GM12891 (cell line): ENCODE measurements at regions not wholly inside any gene's neighbourhood (a gene's known extent, or its start where the extent isn't known, plus 50 kb on each side); places are given as distances from the start of the nearest gene placed in this dataset.

Experiments
- DNase-seq: peaks from one replicate; pipeline ENCODE4 v3.0.0; 2011; ENCODE audit warnings: low spot score; ENCODE audit not compliant: insufficient read length
- FAIRE-seq: peaks from 2 replicates; lab custom pipeline; 2011; peaks lifted over from hg19 to GRCh38; lab: Jason Lieb, UNC
- PAX5 ChIP-seq: IDR thresholded peaks from 2 replicates; pipeline ENCODE4 v1.6.1; 2011; ENCODE audit warnings: low read length, moderate library complexity, mild to moderate bottlenecking; ENCODE audit not compliant: insufficient read depth, severe bottlenecking
- POLR2A ChIP-seq: IDR thresholded peaks from 2 replicates; pipeline ENCODE4 v1.6.1; 2011; ENCODE audit warnings: low read depth, low read length, control low read depth
- POLR2AphosphoS5 ChIP-seq: IDR thresholded peaks from 2 replicates; pipeline ENCODE4 v1.6.1; 2011; ENCODE audit warnings: low read depth, low read length, control low read depth
- POU2F2 ChIP-seq: IDR thresholded peaks from 2 replicates; pipeline ENCODE4 v1.6.1; 2011; ENCODE audit warnings: low read depth, mild to moderate bottlenecking, control low read depth, low read length, moderate library complexity
- SPI1 ChIP-seq: IDR thresholded peaks from 2 replicates; pipeline ENCODE4 v1.6.1; 2011; ENCODE audit warnings: low read depth, low read length, control low read depth
- TAF1 ChIP-seq: IDR thresholded peaks from 2 replicates; pipeline ENCODE4 v1.6.1; 2011; ENCODE audit warnings: low read depth, low read length, control low read depth

DNA sequence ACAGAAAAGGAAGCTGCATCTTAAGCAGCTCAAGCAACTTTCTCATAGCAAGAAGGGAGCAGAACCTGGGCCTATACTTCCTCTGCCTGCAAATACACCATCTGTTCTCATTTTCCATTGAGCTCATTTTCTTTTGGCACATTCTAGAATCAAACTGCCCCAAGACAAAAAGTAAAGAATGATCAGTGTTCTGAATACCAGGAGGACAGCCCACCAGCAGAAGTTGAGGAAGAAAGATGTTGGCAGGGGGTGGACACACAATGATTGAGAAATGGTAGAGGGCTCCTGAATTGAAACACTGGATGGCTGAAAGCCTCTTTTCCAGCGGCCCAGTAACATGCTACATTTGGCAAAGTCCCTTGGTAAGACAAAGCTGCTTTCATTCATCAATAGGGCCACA lies 171.8 kb downstream of the MED10 start:
- no peak for FAIRE-seq
- no peak for TF ChIP-seq PAX5
- no peak for TF ChIP-seq POLR2A
- no peak for TF ChIP-seq POLR2AphosphoS5
- TF ChIP-seq TAF1: no peak
- no peak for TF ChIP-seq POU2F2
- no peak for TF ChIP-seq SPI1
- DNase-seq: no peak

- FAIRE-seq (no peak), DNase-seq (no peak)
- no peak for TF ChIP-seq POU2F2
- TF ChIP-seq TAF1: no peak
- peak; percentile 88 for TF ChIP-seq SPI1
Measured at GRCh38 chr5:6202968-6203365, 175.4 kb downstream of the MED10 start.

DNA sequence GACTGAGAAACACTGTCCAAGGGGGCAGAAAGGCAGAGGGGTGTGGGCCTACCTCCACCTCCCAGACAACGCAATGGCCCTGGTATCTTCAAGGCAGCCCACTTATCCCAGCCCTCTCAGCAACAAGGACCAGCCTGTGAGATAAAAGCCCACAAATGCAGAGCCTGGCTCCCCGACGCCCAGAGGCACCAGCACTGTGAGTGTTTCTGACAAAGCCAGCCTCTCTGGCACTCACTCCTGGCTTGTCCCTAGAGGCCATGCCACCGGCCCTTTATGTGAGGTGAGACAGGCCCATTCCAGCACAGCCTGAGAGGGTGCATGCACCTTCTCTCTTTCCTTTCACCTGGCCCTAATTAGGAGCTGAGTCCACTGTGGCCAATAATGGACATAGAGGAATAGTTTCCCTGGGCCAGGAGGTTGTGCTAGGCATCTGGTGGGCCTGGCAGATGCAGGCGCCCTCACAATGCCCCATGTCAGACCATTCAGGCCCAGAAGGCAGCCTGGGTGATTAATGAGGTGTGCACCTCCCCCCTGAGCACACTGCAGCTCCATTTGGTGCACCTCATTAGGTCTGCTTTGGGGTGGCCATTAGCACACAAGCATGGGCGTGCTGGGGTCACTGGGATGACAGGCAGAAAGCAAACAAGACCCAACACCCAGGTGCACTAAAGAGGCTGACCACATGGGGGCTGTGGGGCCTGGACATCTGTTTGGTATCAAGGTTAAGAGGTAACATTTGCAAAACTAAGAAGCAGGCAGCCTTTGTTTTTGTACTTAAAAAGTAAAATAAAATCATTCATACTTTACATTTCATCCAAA lies 176.0 kb downstream of the MED10 start:
- no peak for TF ChIP-seq PAX5
- TF ChIP-seq POLR2AphosphoS5: no peak
- no peak for TF ChIP-seq TAF1
- no peak for TF ChIP-seq POLR2A
- TF ChIP-seq SPI1: no peak
- TF ChIP-seq POU2F2: no peak
- FAIRE-seq (no peak), DNase-seq (no peak)

GRCh38 chr5:6201631-6202030 lies 176.7 kb downstream of the MED10 start:
- DNase-seq: no peak
- FAIRE-seq: no peak
- TF ChIP-seq TAF1 (no peak), POU2F2 (no peak), PAX5 (no peak), POLR2A (no peak), POLR2AphosphoS5 (no peak), SPI1 (no peak)

DNA sequence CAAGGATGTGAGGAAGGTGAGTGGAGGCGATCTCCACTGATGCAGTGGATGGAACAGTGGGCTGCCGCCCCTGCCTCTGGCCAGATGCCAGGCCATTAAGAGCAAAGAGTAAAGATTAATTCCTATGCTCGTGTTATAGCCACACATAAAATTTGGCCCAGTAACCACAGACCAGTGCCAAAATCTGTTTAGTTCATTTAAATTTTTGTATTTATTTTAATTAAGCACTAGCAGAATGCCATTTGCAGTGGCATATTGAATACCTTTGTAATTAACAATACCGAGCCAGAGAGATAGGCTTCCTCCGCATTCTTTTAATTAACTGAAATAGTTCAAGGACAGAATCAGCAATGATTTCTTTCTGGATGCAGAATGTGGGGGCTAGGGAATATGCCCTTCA lies 179.8 kb downstream of the MED10 start:
- no peak for DNase-seq
- no peak for TF ChIP-seq TAF1
- no peak for TF ChIP-seq PAX5
- TF ChIP-seq POLR2AphosphoS5: no peak
- no peak for TF ChIP-seq POU2F2
- no peak for TF ChIP-seq SPI1
- TF ChIP-seq POLR2A: no peak
- no peak for FAIRE-seq

DNA sequence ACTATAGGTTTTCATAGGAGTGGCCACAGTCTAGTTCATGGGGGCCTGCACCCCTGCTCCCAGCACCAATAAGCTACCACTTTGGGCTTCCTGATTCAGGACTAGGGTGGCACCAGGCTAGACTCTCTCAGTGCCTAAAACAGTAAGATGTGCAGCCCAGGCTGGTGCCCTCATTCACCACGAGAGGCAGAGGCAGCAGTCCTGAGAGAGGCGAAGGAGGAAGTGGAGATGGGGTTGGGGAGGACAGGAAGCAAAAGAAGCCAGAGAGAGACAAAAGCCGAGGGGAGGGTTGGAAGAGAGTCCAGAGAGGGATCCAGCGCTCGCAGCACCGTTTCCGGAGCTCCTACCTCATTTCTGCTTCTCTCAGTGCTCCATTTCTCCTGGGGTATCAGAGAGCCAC lies 180.9 kb downstream of the MED10 start:
- DNase-seq (no peak), FAIRE-seq (no peak)
- TF ChIP-seq TAF1: no peak
- TF ChIP-seq POU2F2: no peak
- TF ChIP-seq POLR2AphosphoS5: no peak
- peak; percentile 61; the same call in 1 of the 2 replicates for TF ChIP-seq SPI1
- no peak for TF ChIP-seq PAX5
- no peak for TF ChIP-seq POLR2A

- FAIRE-seq: no peak
- DNase-seq: no peak
- TF ChIP-seq POLR2A (no peak), SPI1 (no peak), POLR2AphosphoS5 (no peak), PAX5 (no peak), POU2F2 (no peak), TAF1 (no peak)
Measured at GRCh38 chr5:6195711-6196358, 182.5 kb downstream of the MED10 start.

DNA sequence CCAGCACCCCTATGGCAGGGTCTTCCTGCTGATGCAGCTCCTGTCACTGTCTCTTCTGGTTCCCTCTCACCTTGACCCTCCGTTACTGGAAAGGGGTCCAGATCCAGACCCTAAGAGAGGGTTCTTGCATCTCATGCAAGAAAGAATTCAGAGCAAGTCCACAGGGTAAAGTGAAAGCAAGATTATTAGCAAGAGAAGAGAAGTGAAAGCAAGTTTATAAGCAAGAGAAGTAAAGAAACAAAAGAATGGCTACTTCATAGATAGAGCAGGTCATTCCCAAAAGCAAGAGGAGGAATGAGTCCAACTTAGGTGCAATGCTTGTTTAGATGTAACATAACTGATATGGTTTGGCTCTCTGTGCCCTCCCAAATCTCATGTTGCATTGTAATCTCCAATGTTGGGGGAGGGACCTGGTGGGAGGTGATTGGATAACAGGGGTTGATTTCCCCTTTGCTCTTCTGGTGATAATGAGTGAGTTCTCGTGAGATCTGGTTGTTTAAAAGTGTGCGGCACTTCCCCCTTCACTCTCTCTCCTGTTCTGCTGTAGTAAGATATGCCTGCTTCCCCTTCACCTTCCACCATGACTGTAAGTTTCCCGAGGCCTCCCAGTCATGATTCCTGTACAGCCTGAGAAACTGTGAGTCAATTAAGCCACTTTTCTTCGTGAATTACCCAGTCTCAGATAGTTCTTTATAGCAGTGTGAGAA lies 183.3 kb downstream of the MED10 start:
- DNase-seq (no peak), FAIRE-seq (peak; percentile 51)
- TF ChIP-seq SPI1: peak; percentile 55
- no peak for TF ChIP-seq POU2F2
- no peak for TF ChIP-seq TAF1

GRCh38 chr5:6194261-6194875 lies 184.0 kb downstream of the MED10 start:
- DNase-seq (no peak), FAIRE-seq (no peak)
- no peak for TF ChIP-seq PAX5
- no peak for TF ChIP-seq POLR2AphosphoS5
- TF ChIP-seq SPI1: no peak
- TF ChIP-seq POLR2A: no peak
- TF ChIP-seq POU2F2: no peak
- TF ChIP-seq TAF1: no peak
